H9 (cell line): ENCODE measurements at regions not wholly inside any gene's neighbourhood (a gene's known extent, or its start where the extent isn't known, plus 50 kb on each side); places are given as distances from the start of the nearest gene placed in this dataset.

Experiments
- DNase-seq: peaks from one replicate; pipeline ENCODE4 v3.0.0-alpha.2; 2017
- H2AFZ ChIP-seq: one replicate; pipeline ENCODE4 v1.6.1; 2013; ENCODE audit warnings: mild to moderate bottlenecking, low read length, control low read depth, moderate library complexity
- H2AK5ac ChIP-seq: 2 replicates; pipeline ENCODE4 v1.6.1; 2013; ENCODE audit warnings: low read length, control low read depth, mixed read lengths; ENCODE audit not compliant: insufficient read length
- H2BK120ac ChIP-seq: one replicate; pipeline ENCODE4 v1.6.1; 2013; ENCODE audit warnings: low read depth, mild to moderate bottlenecking, low read length, control low read depth, inconsistent platforms; ENCODE audit not compliant: poor library complexity, severe bottlenecking
- H2BK12ac ChIP-seq: 2 replicates; pipeline ENCODE4 v1.6.1; 2013; ENCODE audit warnings: low read length, control low read depth, mixed read lengths, low read depth; ENCODE audit not compliant: insufficient read length
- H2BK15ac ChIP-seq: 2 replicates; pipeline ENCODE4 v1.6.1; 2013; ENCODE audit warnings: low read depth, low read length, control low read depth
- H2BK20ac ChIP-seq: one replicate; pipeline ENCODE4 v1.6.1; 2013; ENCODE audit warnings: low read depth, mild to moderate bottlenecking, low read length, control low read depth, inconsistent platforms; ENCODE audit not compliant: poor library complexity, severe bottlenecking
- H2BK5ac ChIP-seq: 2 replicates; pipeline ENCODE4 v1.6.1; 2013; ENCODE audit warnings: low read length, control low read depth, mixed read lengths; ENCODE audit not compliant: insufficient read length
- H3K14ac ChIP-seq: 2 replicates; pipeline ENCODE4 v1.6.1; 2013; ENCODE audit warnings: low read length, control low read depth; ENCODE audit not compliant: insufficient read depth
- H3K18ac ChIP-seq: 2 replicates; pipeline ENCODE4 v1.6.1; 2013; ENCODE audit warnings: low read depth, mild to moderate bottlenecking, mixed read lengths, low read length, control low read depth; ENCODE audit not compliant: insufficient read length
- H3K23ac ChIP-seq: 2 replicates; pipeline ENCODE4 v1.6.1; 2013; ENCODE audit warnings: low read length, control low read depth, mixed read lengths, low read depth; ENCODE audit not compliant: insufficient read length
- H3K23me2 ChIP-seq: 2 replicates; pipeline ENCODE4 v1.6.1; 2013; ENCODE audit warnings: low read depth, mild to moderate bottlenecking, mixed read lengths, low read length, control low read depth; ENCODE audit not compliant: insufficient read length, poor library complexity, severe bottlenecking
- H3K27ac ChIP-seq: 2 replicates; pipeline ENCODE4 v1.5.1; 2013; ENCODE audit warnings: low read length, control low read depth, mixed read lengths, low read depth; ENCODE audit not compliant: insufficient read length
- H3K27me3 ChIP-seq: 2 replicates; pipeline ENCODE4 v1.6.1; 2013; ENCODE audit warnings: low read length, control low read depth, inconsistent platforms; ENCODE audit not compliant: insufficient read depth
- H3K4ac ChIP-seq: 2 replicates; pipeline ENCODE4 v1.6.1; 2013; ENCODE audit warnings: low read depth, mild to moderate bottlenecking, control low read depth, inconsistent platforms, low read length, moderate library complexity
- H3K4me1 ChIP-seq: 2 replicates; pipeline ENCODE4 v1.6.1; 2013; ENCODE audit warnings: low read length, control low read depth, inconsistent platforms; ENCODE audit not compliant: insufficient read depth
- H3K4me2 ChIP-seq: 2 replicates; pipeline ENCODE4 v1.6.1; 2013; ENCODE audit warnings: low read length, control low read depth, mixed read lengths; ENCODE audit not compliant: insufficient read length, insufficient read depth
- H3K56ac ChIP-seq: 2 replicates; pipeline ENCODE4 v1.6.1; 2013; ENCODE audit warnings: low read depth, mild to moderate bottlenecking, mixed read lengths, low read length, control low read depth; ENCODE audit not compliant: insufficient read length
- H3K79me1 ChIP-seq: 2 replicates; pipeline ENCODE4 v1.6.1; 2013; ENCODE audit warnings: low read depth, mild to moderate bottlenecking, moderate library complexity, low read length, control low read depth, inconsistent platforms; ENCODE audit not compliant: insufficient read depth, poor library complexity, severe bottlenecking
- H3K79me2 ChIP-seq: 2 replicates; pipeline ENCODE4 v1.6.1; 2013; ENCODE audit warnings: low read length, control low read depth, inconsistent platforms; ENCODE audit not compliant: insufficient read depth
- H3K9ac ChIP-seq: 2 replicates; pipeline ENCODE4 v1.6.1; 2013; ENCODE audit warnings: low read length, control low read depth, mixed read lengths; ENCODE audit not compliant: insufficient read length; ENCODE audit errors: extremely low read depth
- H3K9me3 ChIP-seq: one replicate; pipeline ENCODE4 v1.6.1; 2013; ENCODE audit warnings: low read depth, low read length, inconsistent platforms; ENCODE audit not compliant: control insufficient read depth
- H3T11ph ChIP-seq: one replicate; pipeline ENCODE4 v1.6.1; 2013; ENCODE audit warnings: mild to moderate bottlenecking, low read length, control low read depth, inconsistent platforms
- H4K20me1 ChIP-seq: one replicate; pipeline ENCODE4 v1.6.1; 2013; ENCODE audit not compliant: control insufficient read depth, insufficient read length, insufficient read depth
- H4K5ac ChIP-seq: 2 replicates; pipeline ENCODE4 v1.6.1; 2013; ENCODE audit warnings: low read depth, mild to moderate bottlenecking, mixed read lengths, low read length, control low read depth; ENCODE audit not compliant: insufficient read length
- H4K8ac ChIP-seq: replicated peaks from 2 replicates; pipeline ENCODE4 v1.6.1; 2013; ENCODE audit warnings: low read length, control low read depth, mixed read lengths, low read depth; ENCODE audit not compliant: insufficient read length
- H4K91ac ChIP-seq: 2 replicates; pipeline ENCODE4 v1.6.1; 2013; ENCODE audit warnings: low read depth, mild to moderate bottlenecking, moderate library complexity, mixed read lengths, low read length, control low read depth; ENCODE audit not compliant: insufficient read length
- H3K27ac Mint-ChIP-seq, 3 experiments: 2 replicates in 2 of 3; 3 replicates in 1 of 3; pipeline ENCODE4 v1.8.0; 2020 to 2021; ENCODE audit warnings: mixed read lengths in 3 of 3, mild to moderate bottlenecking in 1 of 3, moderate library complexity in 1 of 3
- H3K27me3 Mint-ChIP-seq: 2 replicates; pipeline ENCODE4 v1.8.0; 2021; ENCODE audit warnings: low read depth, mild to moderate bottlenecking, moderate library complexity, mixed read lengths
- H3K36me3 Mint-ChIP-seq, 3 experiments: 2 replicates in 2 of 3; 3 replicates in 1 of 3; pipeline ENCODE4 v1.8.0; 2020 to 2021; ENCODE audit warnings: low read depth in 3 of 3, mixed read lengths in 3 of 3; ENCODE audit not compliant: insufficient read depth in 1 of 3
- H3K4me1 Mint-ChIP-seq, 2 experiments: 2 replicates each; pipeline ENCODE4 v1.8.0; 2020; ENCODE audit warnings: mixed read lengths in 2 of 2
- H3K4me3 Mint-ChIP-seq, 2 experiments: 2 replicates in 1 of 2; 3 replicates in 1 of 2; pipeline ENCODE4 v1.8.0; 2020 to 2021; ENCODE audit warnings: mild to moderate bottlenecking in 2 of 2, mixed read lengths in 2 of 2, moderate library complexity in 1 of 2
- H3K9me3 Mint-ChIP-seq, 2 experiments: 2 replicates in 1 of 2; 3 replicates in 1 of 2; pipeline ENCODE4 v1.8.0; 2020; ENCODE audit warnings: mild to moderate bottlenecking in 2 of 2, mixed read lengths in 2 of 2, moderate library complexity in 1 of 2
- CTCF ChIP-seq: fragments of 200-600 bp; sonication (generic); conservative IDR thresholded peaks from 3 replicates; pipeline ENCODE4 v1.8.0; 2021; ENCODE audit warnings: antibody characterized with exemption, mild to moderate bottlenecking
- WGBS: extraction: QIAGEN DNeasy Blood & Tissue Kit; methylation state at CpG from one replicate; pipeline ENCODE4 v1.1.7; 2013; ENCODE audit warnings: missing lambda C conversion rate, low lambda C conversion rate, mixed read lengths; ENCODE audit not compliant: insufficient read length; ENCODE audit errors: extremely low coverage; 5-methylcytosine and 5-hydroxymethylcytosine counted together

DNA sequence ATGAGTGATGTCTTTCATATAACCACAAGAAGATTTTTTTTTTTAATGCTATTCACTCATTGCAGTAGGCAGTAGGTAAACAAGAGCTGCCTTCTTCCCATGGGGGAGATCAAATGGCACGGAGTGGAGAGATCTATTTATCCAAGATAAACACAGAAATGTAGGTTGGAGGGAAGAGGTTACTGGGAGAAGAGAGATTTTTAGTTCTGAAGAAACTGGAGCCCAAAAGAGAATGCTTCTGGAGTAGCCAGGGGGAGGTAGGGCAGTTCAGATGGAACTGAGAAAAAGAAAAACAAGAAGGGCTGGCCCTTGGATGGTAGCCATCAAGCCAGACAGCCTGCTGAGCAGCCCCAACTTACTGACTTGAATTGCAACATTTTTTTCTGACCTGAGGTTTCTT, 270.1 kb upstream of the TPK1 start:
- H3K4me3 Mint-ChIP-seq = no peak overlapping the region
- no peak overlapping the region for H2AK5ac ChIP-seq
- no peak overlapping the region for H3K14ac ChIP-seq
- no peak for TF ChIP-seq CTCF
- H2BK20ac ChIP-seq = no peak overlapping the region
- no peak for DNase-seq
- no peak overlapping the region; a peak in 1 of 7 replicates for H3K27ac Mint-ChIP-seq
- H3K4ac ChIP-seq = no peak overlapping the region
- H3K4me2 ChIP-seq = no peak overlapping the region
- no peaks in the 10 kb centered on the region for H3K4me1 ChIP-seq
- H3K27me3 ChIP-seq = no peaks in the 10 kb centered on the region
- no peaks in the 10 kb centered on the region for H3K36me3 Mint-ChIP-seq
- H4K5ac ChIP-seq = no peak overlapping the region
- no peak overlapping the region for H2BK120ac ChIP-seq
- H3K9ac ChIP-seq = no peak overlapping the region
- H3K9me3 ChIP-seq = no peaks in the 10 kb centered on the region
- no peak overlapping the region for H2AFZ ChIP-seq
- H4K91ac ChIP-seq = no peak overlapping the region
- no peak overlapping the region for H2BK15ac ChIP-seq
- peaks cover 7% of the 10 kb centered on the region in 2 experiments; a peak in 3 of 5 replicates for H3K9me3 Mint-ChIP-seq
- H3K27me3 Mint-ChIP-seq = no peaks in the 10 kb centered on the region
- H3K79me2 ChIP-seq = no peaks in the 10 kb centered on the region
- no peak overlapping the region for H3K23ac ChIP-seq
- H3K18ac ChIP-seq = no peak overlapping the region
- H2BK12ac ChIP-seq = no peak overlapping the region
- no peak overlapping the region for H2BK5ac ChIP-seq
- no peak overlapping the region for H3K27ac ChIP-seq
- H3K23me2 ChIP-seq = no peaks in the 10 kb centered on the region
- no peaks in the 10 kb centered on the region for H4K20me1 ChIP-seq
- WGBS = no CpG with 5 or more reads among the region's 1 CpG
- H3T11ph ChIP-seq = no peak overlapping the region
- peaks cover 3% of the 10 kb centered on the region in 2 experiments; a peak in 2 of 4 replicates for H3K4me1 Mint-ChIP-seq
- no peak overlapping the region for H3K56ac ChIP-seq
- H4K8ac ChIP-seq = no peak overlapping the region
- no peaks in the 10 kb centered on the region for H3K79me1 ChIP-seq
